Activated CD4-positive, alpha-beta memory T cell treated with anti-CD3 and anti-CD28 coated beads, Interleukin-2, amount 10 ng/mL, durations not matched to agents 7 days and 5 days (primary cell): ENCODE measurements at regions not wholly inside any gene's neighbourhood (a gene's known extent, or its start where the extent isn't known, plus 50 kb on each side); places are given as distances from the start of the nearest gene placed in this dataset.
"Not testable (repeated sequence)": the region's sequence is repeated elsewhere in the genome, so short reads cannot be mapped to it uniquely, and the experiment has no call there.

Experiments
- CTCF ChIA-PET: fragments of 350-600 bp; sonication (Branson Sonifier 250); formaldehyde crosslinking; loops from one replicate; lab custom pipeline; 2021; ENCODE audit warnings: antibody characterized with exemption, inconsistent platforms; lab: Charles Lee
- POLR2A ChIA-PET: fragments of 350-600 bp; sonication (Branson Sonifier 250); formaldehyde crosslinking; loops from one replicate; lab custom pipeline; 2021; ENCODE audit warnings: antibody characterized with exemption; lab: Charles Lee
- DNase-seq: peaks from one replicate; pipeline ENCODE4 v3.0.0-alpha.2; 2020
- H3K27ac Mint-ChIP-seq: one replicate; pipeline ENCODE4 v1.8.0; 2021; ENCODE audit warnings: mild to moderate bottlenecking, mixed read lengths
- H3K27me3 Mint-ChIP-seq: one replicate; pipeline ENCODE4 v1.8.0; 2021; ENCODE audit warnings: mixed read lengths
- H3K36me3 Mint-ChIP-seq: one replicate; pipeline ENCODE4 v1.8.0; 2021; ENCODE audit warnings: low read depth, mixed read lengths
- H3K4me1 Mint-ChIP-seq: one replicate; pipeline ENCODE4 v1.8.0; 2021; ENCODE audit warnings: mixed read lengths
- H3K4me3 Mint-ChIP-seq: one replicate; pipeline ENCODE4 v1.8.0; 2021; ENCODE audit warnings: mild to moderate bottlenecking, mixed read lengths
- H3K9me3 Mint-ChIP-seq: one replicate; pipeline ENCODE4 v1.8.0; 2021; ENCODE audit warnings: mixed read lengths

- no peak overlapping the region for H3K4me3 Mint-ChIP-seq
- no peaks in the 10 kb centered on the region for H3K9me3 Mint-ChIP-seq
- ChIA-PET POLR2A (no interaction called here), CTCF (no interaction called here)
- DNase-seq, result no peak
- no peak overlapping the region for H3K27ac Mint-ChIP-seq
- H3K4me1 Mint-ChIP-seq, result no peaks in the 10 kb centered on the region
- H3K27me3 Mint-ChIP-seq, result no peaks in the 10 kb centered on the region
- no peaks in the 10 kb centered on the region for H3K36me3 Mint-ChIP-seq
Measured at GRCh38 chr3:118641608-118642007, 393.0 kb downstream of the IGSF11 start.

GRCh38 chr3:118671192-118671591, 363.5 kb downstream of the IGSF11 start:
- no peaks in the 10 kb centered on the region for H3K36me3 Mint-ChIP-seq
- DNase-seq, result no peak
- CTCF ChIA-PET, result no interaction called here
- no peak overlapping the region for H3K27ac Mint-ChIP-seq
- no peaks in the 10 kb centered on the region for H3K4me1 Mint-ChIP-seq
- POLR2A ChIA-PET, result no interaction called here
- H3K9me3 Mint-ChIP-seq, result no peaks in the 10 kb centered on the region
- H3K4me3 Mint-ChIP-seq, result no peak overlapping the region
- no peaks in the 10 kb centered on the region for H3K27me3 Mint-ChIP-seq

- Mint-ChIP-seq H3K36me3 (no peaks in the 10 kb centered on the region), H3K27ac (no peak overlapping the region)
Measured at GRCh38 chr3:118675305-118675704, 359.3 kb downstream of the IGSF11 start.

GRCh38 chr3:118678663-118679062, 356.0 kb downstream of the IGSF11 start:
- H3K27me3 Mint-ChIP-seq, DNase-seq, H3K36me3 Mint-ChIP-seq, H3K4me3 Mint-ChIP-seq, POLR2A ChIA-PET, CTCF ChIA-PET, H3K4me1 Mint-ChIP-seq, H3K9me3 Mint-ChIP-seq, H3K27ac Mint-ChIP-seq: not testable (repeated sequence)

More at GRCh38 chr3:118675305-118675704, 359.3 kb downstream of the IGSF11 start:
- no peaks in the 10 kb centered on the region for H3K9me3 Mint-ChIP-seq
- CTCF ChIA-PET, result no interaction called here
- no peaks in the 10 kb centered on the region for H3K27me3 Mint-ChIP-seq
- H3K4me1 Mint-ChIP-seq, result no peaks in the 10 kb centered on the region
- POLR2A ChIA-PET, result no interaction called here
- no peak overlapping the region for H3K4me3 Mint-ChIP-seq
- no peak for DNase-seq

- no peaks in the 10 kb centered on the region for H3K4me1 Mint-ChIP-seq
- POLR2A ChIA-PET, result no interaction called here
- DNase-seq, result no peak
- CTCF ChIA-PET, result no interaction called here
- no peaks in the 10 kb centered on the region for H3K27me3 Mint-ChIP-seq
- no peaks in the 10 kb centered on the region for H3K36me3 Mint-ChIP-seq
- H3K27ac Mint-ChIP-seq, result no peak overlapping the region
- peaks cover 2% of the 10 kb centered on the region for H3K9me3 Mint-ChIP-seq
- no peak overlapping the region for H3K4me3 Mint-ChIP-seq
Measured at GRCh38 chr3:118682921-118683320, 351.7 kb downstream of the IGSF11 start.

- DNase-seq, result no peak
- Mint-ChIP-seq H3K9me3 (peaks cover 2% of the 10 kb centered on the region), H3K36me3 (no peaks in the 10 kb centered on the region), H3K4me3 (no peak overlapping the region), H3K27me3 (no peaks in the 10 kb centered on the region), H3K4me1 (no peaks in the 10 kb centered on the region), H3K27ac (no peak overlapping the region)
- POLR2A ChIA-PET, result no interaction called here
- CTCF ChIA-PET, result no interaction called here
Measured at GRCh38 chr3:118683636-118684035, 351.0 kb downstream of the IGSF11 start.

GRCh38 chr3:118688396-118688884, 346.2 kb downstream of the IGSF11 start:
- no peaks in the 10 kb centered on the region for H3K36me3 Mint-ChIP-seq
- H3K27ac Mint-ChIP-seq, result no peak overlapping the region
- H3K9me3 Mint-ChIP-seq, result no peaks in the 10 kb centered on the region
- no peak for DNase-seq
- H3K4me3 Mint-ChIP-seq, result no peak overlapping the region
- CTCF ChIA-PET, result no interaction called here
- H3K4me1 Mint-ChIP-seq, result no peaks in the 10 kb centered on the region
- POLR2A ChIA-PET, result no interaction called here
- no peaks in the 10 kb centered on the region for H3K27me3 Mint-ChIP-seq

- Mint-ChIP-seq H3K4me3 (no peak overlapping the region), H3K9me3 (no peaks in the 10 kb centered on the region), H3K4me1 (no peaks in the 10 kb centered on the region), H3K27me3 (no peaks in the 10 kb centered on the region), H3K36me3 (no peaks in the 10 kb centered on the region), H3K27ac (no peak overlapping the region)
- ChIA-PET CTCF (no interaction called here), POLR2A (no interaction called here)
- no peak for DNase-seq
Measured at GRCh38 chr3:118692416-118692815, 342.2 kb downstream of the IGSF11 start.

GRCh38 chr3:118705487-118706219, 329.0 kb downstream of the IGSF11 start:
- ChIA-PET POLR2A (no interaction called here), CTCF (no interaction called here)
- Mint-ChIP-seq H3K4me1 (no peaks in the 10 kb centered on the region), H3K36me3 (no peaks in the 10 kb centered on the region), H3K27ac (no peak overlapping the region), H3K9me3 (no peaks in the 10 kb centered on the region), H3K4me3 (no peak overlapping the region), H3K27me3 (no peaks in the 10 kb centered on the region)
- DNase-seq, result no peak

GRCh38 chr3:118707991-118708390, 326.7 kb downstream of the IGSF11 start:
- Mint-ChIP-seq H3K27ac (no peak overlapping the region), H3K4me1 (no peaks in the 10 kb centered on the region), H3K27me3 (no peaks in the 10 kb centered on the region), H3K9me3 (no peaks in the 10 kb centered on the region), H3K4me3 (no peak overlapping the region), H3K36me3 (no peaks in the 10 kb centered on the region)
- no peak for DNase-seq
- POLR2A ChIA-PET, result no interaction called here
- CTCF ChIA-PET, result no interaction called here

- ChIA-PET POLR2A (no interaction called here), CTCF (no interaction called here)
- no peaks in the 10 kb centered on the region for H3K27me3 Mint-ChIP-seq
- H3K9me3 Mint-ChIP-seq, result no peaks in the 10 kb centered on the region
- no peak overlapping the region for H3K27ac Mint-ChIP-seq
- H3K4me1 Mint-ChIP-seq, result no peaks in the 10 kb centered on the region
- H3K36me3 Mint-ChIP-seq, result no peaks in the 10 kb centered on the region
- H3K4me3 Mint-ChIP-seq, result no peak overlapping the region
- DNase-seq, result no peak
Measured at GRCh38 chr3:118710532-118710931, 324.1 kb downstream of the IGSF11 start.

GRCh38 chr3:118713502-118714207, 321.0 kb downstream of the IGSF11 start:
- ChIA-PET CTCF (no interaction called here), POLR2A (no interaction called here)
- Mint-ChIP-seq H3K9me3 (no peaks in the 10 kb centered on the region), H3K27me3 (no peaks in the 10 kb centered on the region), H3K4me3 (no peak overlapping the region), H3K27ac (no peak overlapping the region), H3K36me3 (no peaks in the 10 kb centered on the region), H3K4me1 (no peaks in the 10 kb centered on the region)
- no peak for DNase-seq

- Mint-ChIP-seq H3K27me3 (no peaks in the 10 kb centered on the region), H3K4me1 (no peaks in the 10 kb centered on the region), H3K36me3 (no peaks in the 10 kb centered on the region), H3K27ac (no peak overlapping the region), H3K9me3 (peaks cover 5% of the 10 kb centered on the region), H3K4me3 (no peak overlapping the region)
- POLR2A ChIA-PET, result no interaction called here
- CTCF ChIA-PET, result no interaction called here
- no peak for DNase-seq
Measured at GRCh38 chr3:118714800-118715199, 319.8 kb downstream of the IGSF11 start.

GRCh38 chr3:118729546-118729945, 305.1 kb downstream of the IGSF11 start:
- DNase-seq, result no peak
- Mint-ChIP-seq H3K36me3 (no peaks in the 10 kb centered on the region), H3K4me3 (no peak overlapping the region), H3K9me3 (no peaks in the 10 kb centered on the region), H3K27me3 (no peaks in the 10 kb centered on the region), H3K27ac (no peak overlapping the region), H3K4me1 (no peaks in the 10 kb centered on the region)
- CTCF ChIA-PET, result no interaction called here
- POLR2A ChIA-PET, result interaction anchor here (0.6 kb wide), 1 partner anchor 1614 kb away, joined by 3 read pairs; no protein-coding TSS in a partner anchor
